GM23248 (cell line): ENCODE measurements at regions not wholly inside any gene's neighbourhood (a gene's known extent, or its start where the extent isn't known, plus 50 kb on each side); places are given as distances from the start of the nearest gene placed in this dataset.

Experiments used
- DNase-seq: peaks from one replicate; pipeline ENCODE4 v3.0.0-alpha.2; 2015
- H2AFZ ChIP-seq: fragments of 200-600 bp; sonication (generic); 2 replicates; pipeline ENCODE4 v1.6.1; 2016; ENCODE audit warnings: antibody characterized with exemption
- H3F3A ChIP-seq: fragments of 200-600 bp; sonication (generic); 2 replicates; pipeline ENCODE4 v1.6.1; 2016; ENCODE audit warnings: mild to moderate bottlenecking, antibody characterized with exemption, mixed run types; ENCODE audit not compliant: insufficient read depth
- H3K27ac ChIP-seq: fragments of 200-600 bp; sonication (generic); 2 replicates; pipeline ENCODE4 v1.5.1; 2016; ENCODE audit warnings: mild to moderate bottlenecking
- H3K27me3 ChIP-seq: fragments of 200-600 bp; sonication (generic); replicated peaks from 2 replicates; pipeline ENCODE4 v1.6.1; 2016; ENCODE audit warnings: mild to moderate bottlenecking; ENCODE audit not compliant: insufficient read depth
- H3K36me3 ChIP-seq: fragments of 200-600 bp; sonication (generic); 2 replicates; pipeline ENCODE4 v1.6.1; 2016; ENCODE audit warnings: low read depth, mild to moderate bottlenecking
- H3K4me1 ChIP-seq: fragments of 200-600 bp; sonication (generic); 2 replicates; pipeline ENCODE4 v1.6.1; 2016; ENCODE audit warnings: mild to moderate bottlenecking; ENCODE audit not compliant: insufficient read depth
- H3K4me2 ChIP-seq: fragments of 200-600 bp; sonication (generic); one replicate; pipeline ENCODE4 v1.6.1; 2016; ENCODE audit warnings: mild to moderate bottlenecking; ENCODE audit not compliant: unreplicated experiment
- H3K4me3 ChIP-seq: fragments of 200-600 bp; sonication (generic); 2 replicates; pipeline ENCODE4 v1.5.1; 2016; ENCODE audit warnings: mild to moderate bottlenecking
- H3K79me2 ChIP-seq: fragments of 200-600 bp; sonication (generic); 2 replicates; pipeline ENCODE4 v1.6.1; 2016; ENCODE audit warnings: mild to moderate bottlenecking; ENCODE audit not compliant: insufficient read depth
- H3K9ac ChIP-seq: fragments of 200-600 bp; sonication (generic); 2 replicates; pipeline ENCODE4 v1.6.1; 2016; ENCODE audit warnings: mild to moderate bottlenecking
- H3K9me2 ChIP-seq: fragments of 200-600 bp; sonication (generic); 2 replicates; pipeline ENCODE4 v1.6.1; 2016; ENCODE audit warnings: mixed run types, mild to moderate bottlenecking, moderate library complexity; ENCODE audit not compliant: insufficient read depth
- H3K9me3 ChIP-seq: fragments of 200-600 bp; sonication (generic); one replicate; pipeline ENCODE4 v1.6.1; 2017; ENCODE audit warnings: low read depth
- H4K20me1 ChIP-seq: fragments of 200-600 bp; sonication (generic); 2 replicates; pipeline ENCODE4 v1.6.0; 2016; ENCODE audit not compliant: insufficient read depth
- EZH2 ChIP-seq: fragments of 200-600 bp; sonication (generic); IDR thresholded peaks from 2 replicates; pipeline ENCODE4 v1.6.1; 2018; ENCODE audit warnings: antibody characterized with exemption, mild to moderate bottlenecking; ENCODE audit not compliant: insufficient read depth, poor library complexity, severe bottlenecking
- EZH2phosphoT487 ChIP-seq: fragments of 200-600 bp; sonication (generic); IDR thresholded peaks from 2 replicates; pipeline ENCODE4 v1.6.1; 2018; ENCODE audit warnings: antibody characterized with exemption, moderate library complexity, mild to moderate bottlenecking, low read depth; ENCODE audit not compliant: insufficient read depth
- WGBS, 2 experiments: methylation state at CpG; one replicate each; pipeline ENCODE4 v1.1.6; 2015 to 2017; ENCODE audit warnings: low lambda C conversion rate in 2 of 2, low coverage in 1 of 2; ENCODE audit errors: missing lambda C conversion rate in 2 of 2; 5-methylcytosine and 5-hydroxymethylcytosine counted together
- in situ Hi-C: fragments of 300-500 bp; cut with MboI; formaldehyde crosslinking; loops from 2 replicates; pipeline ENCODE4 v1.15.0; 2020

GRCh38 chr2:223439786-223440185 lies 162.4 kb downstream of the SCG2 start:
- no peak overlapping the region for H2AFZ ChIP-seq
- WGBS, 2 experiments: 79 to 86% methylated on average over 1 of the region's 1 CpG
- H3K36me3 ChIP-seq: no peaks in the 10 kb centered on the region
- no peaks in the 10 kb centered on the region for H3F3A ChIP-seq
- no peak overlapping the region for H3K9ac ChIP-seq
- no peaks in the 10 kb centered on the region for H3K9me3 ChIP-seq
- DNase-seq: no peak
- in situ Hi-C loops: no loop called here
- no peak overlapping the region for H3K4me2 ChIP-seq
- H3K4me3 ChIP-seq: no peak overlapping the region
- no peaks in the 10 kb centered on the region for H3K27me3 ChIP-seq
- H3K79me2 ChIP-seq: no peaks in the 10 kb centered on the region
- no peak overlapping the region for H3K27ac ChIP-seq
- TF ChIP-seq EZH2 (no peak), EZH2phosphoT487 (no peak)
- no peaks in the 10 kb centered on the region for H3K9me2 ChIP-seq
- no peaks in the 10 kb centered on the region for H3K4me1 ChIP-seq
- no peaks in the 10 kb centered on the region for H4K20me1 ChIP-seq

- H3F3A ChIP-seq: no peaks in the 10 kb centered on the region
- 45% methylated on average over 2 of the region's 2 CpGs for WGBS, 2 experiments
- H3K9ac ChIP-seq: no peak overlapping the region
- no peaks in the 10 kb centered on the region for H3K36me3 ChIP-seq
- no peak for TF ChIP-seq EZH2
- no peak for TF ChIP-seq EZH2phosphoT487
- no peaks in the 10 kb centered on the region for H4K20me1 ChIP-seq
- no peaks in the 10 kb centered on the region for H3K79me2 ChIP-seq
- no peaks in the 10 kb centered on the region for H3K9me2 ChIP-seq
- no peaks in the 10 kb centered on the region for H3K4me1 ChIP-seq
- H3K4me2 ChIP-seq: no peak overlapping the region
- H3K4me3 ChIP-seq: no peak overlapping the region
- DNase-seq: peak; percentile 7
- no peak overlapping the region for H3K27ac ChIP-seq
- in situ Hi-C loops: no loop called here
- H2AFZ ChIP-seq: no peak overlapping the region
- no peaks in the 10 kb centered on the region for H3K27me3 ChIP-seq
- no peaks in the 10 kb centered on the region for H3K9me3 ChIP-seq
These were observed 159.3 kb downstream of the SCG2 start for GRCh38 chr2:223442847-223443246.

- H3K4me3 ChIP-seq: no peak overlapping the region
- in situ Hi-C loops: no loop called here
- no peak overlapping the region for H3K9ac ChIP-seq
- DNase-seq: no peak
- peaks cover 4% of the 10 kb centered on the region for H3K9me3 ChIP-seq
- H3K27me3 ChIP-seq: no peaks in the 10 kb centered on the region
- H3K4me1 ChIP-seq: no peaks in the 10 kb centered on the region
- H3K36me3 ChIP-seq: no peaks in the 10 kb centered on the region
- H4K20me1 ChIP-seq: no peaks in the 10 kb centered on the region
- H3K4me2 ChIP-seq: no peak overlapping the region
- no peak overlapping the region for H2AFZ ChIP-seq
- no peaks in the 10 kb centered on the region for H3K79me2 ChIP-seq
- no peaks in the 10 kb centered on the region for H3F3A ChIP-seq
- TF ChIP-seq EZH2phosphoT487 (no peak), EZH2 (no peak)
- no peak overlapping the region for H3K27ac ChIP-seq
- WGBS, 2 experiments: 42 to 51% methylated on average over 3 of the region's 3 CpGs
- H3K9me2 ChIP-seq: no peaks in the 10 kb centered on the region
These were observed 151.9 kb downstream of the SCG2 start for GRCh38 chr2:223450246-223450645.

GRCh38 chr2:223457301-223457700 lies 144.9 kb downstream of the SCG2 start:
- no peak overlapping the region for H3K27ac ChIP-seq
- in situ Hi-C loops: no loop called here
- no peak overlapping the region for H3K9ac ChIP-seq
- H3F3A ChIP-seq: peaks cover 29% of the 10 kb centered on the region
- H4K20me1 ChIP-seq: no peaks in the 10 kb centered on the region
- H3K4me2 ChIP-seq: no peak overlapping the region
- H3K9me2 ChIP-seq: no peaks in the 10 kb centered on the region
- H2AFZ ChIP-seq: no peak overlapping the region
- H3K36me3 ChIP-seq: no peaks in the 10 kb centered on the region
- no peaks in the 10 kb centered on the region for H3K9me3 ChIP-seq
- DNase-seq: no peak
- no peak overlapping the region for H3K4me3 ChIP-seq
- peaks cover 25% of the 10 kb centered on the region for H3K4me1 ChIP-seq
- 25 to 42% methylated on average over 2 of the region's 2 CpGs for WGBS, 2 experiments
- no peaks in the 10 kb centered on the region for H3K79me2 ChIP-seq
- TF ChIP-seq EZH2phosphoT487 (no peak), EZH2 (no peak)
- H3K27me3 ChIP-seq: no peaks in the 10 kb centered on the region

- Histone ChIP-seq H3K4me1 (peaks cover 25% of the 10 kb centered on the region), H2AFZ (no peak overlapping the region), H3K9ac (no peak overlapping the region), H3K4me3 (no peak overlapping the region), H3K36me3 (no peaks in the 10 kb centered on the region), H3K27me3 (no peaks in the 10 kb centered on the region), H3F3A (peaks cover 29% of the 10 kb centered on the region), H3K27ac (no peak overlapping the region), H3K9me2 (no peaks in the 10 kb centered on the region), H3K4me2 (no peak overlapping the region), H3K9me3 (no peaks in the 10 kb centered on the region), H4K20me1 (no peaks in the 10 kb centered on the region), H3K79me2 (no peaks in the 10 kb centered on the region)
- peak; percentile 55 for DNase-seq
- TF ChIP-seq EZH2 (no peak), EZH2phosphoT487 (no peak)
- in situ Hi-C loops: no loop called here
- 41 to 43% methylated on average over 4 of the region's 4 CpGs for WGBS, 2 experiments
These were observed 142.7 kb downstream of the SCG2 start for GRCh38 chr2:223459328-223459939.
